GM12892 (cell line): ENCODE measurements at regions not wholly inside any gene's neighbourhood (a gene's known extent, or its start where the extent isn't known, plus 50 kb on each side); places are given as distances from the start of the nearest gene placed in this dataset.

ENCODE experiments used
- POLR2A ChIP-seq: IDR thresholded peaks from 2 replicates; pipeline ENCODE4 v1.6.1; 2011; ENCODE audit warnings: low read depth, low read length, control low read depth
- POLR2AphosphoS5 ChIP-seq: IDR thresholded peaks from 2 replicates; pipeline ENCODE4 v1.6.1; 2011; ENCODE audit warnings: low read depth, low read length, control low read depth

DNA sequence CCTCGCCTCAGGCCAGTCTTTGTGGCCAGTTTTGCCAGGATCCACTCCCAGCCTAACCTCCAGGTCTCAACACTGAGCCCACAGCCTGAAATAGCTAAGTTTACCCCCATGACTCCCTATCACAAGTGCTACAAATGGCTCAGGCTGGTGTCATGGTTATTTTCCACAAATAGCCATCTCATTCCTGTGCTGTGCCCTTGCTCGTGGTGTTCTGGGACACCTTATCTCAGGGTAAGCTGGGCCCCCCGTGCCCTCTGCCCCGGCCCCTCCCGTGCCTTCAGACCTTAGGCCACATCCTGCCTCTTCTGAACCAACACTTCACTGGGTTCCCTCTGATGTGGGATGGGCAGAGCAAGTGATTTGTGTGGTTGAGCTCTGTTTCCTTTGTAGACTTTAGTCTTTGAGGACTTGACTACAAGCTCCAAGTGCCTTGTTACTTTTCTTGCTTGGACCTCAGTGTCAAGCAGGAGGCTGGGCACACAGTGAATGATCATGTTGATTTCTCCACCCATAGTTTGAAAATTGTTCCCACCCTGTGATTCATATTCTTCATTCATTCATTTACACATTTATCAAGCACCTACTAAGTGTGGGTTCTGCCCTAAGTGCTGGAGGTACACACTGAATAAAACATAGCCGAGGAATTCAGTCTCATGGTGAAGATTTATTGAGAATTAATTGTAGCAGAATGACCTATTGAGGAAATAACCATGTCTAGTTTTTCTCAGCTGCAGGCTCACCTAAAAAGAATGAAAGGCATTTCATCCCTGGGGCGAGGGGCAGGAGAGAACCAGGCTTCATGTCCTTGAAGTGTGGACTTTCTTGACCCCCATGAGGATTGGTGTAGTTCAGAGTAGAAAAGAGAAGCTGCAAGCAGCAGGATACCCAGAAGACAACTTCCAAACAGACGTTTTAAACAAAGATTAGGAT, 84.5 kb upstream of the CTNNA1 start:
- no peak for TF ChIP-seq POLR2A
- TF ChIP-seq POLR2AphosphoS5, result no peak
